Ishikawa (cell line): ENCODE measurements at regions not wholly inside any gene's neighbourhood (a gene's known extent, or its start where the extent isn't known, plus 50 kb on each side); places are given as distances from the start of the nearest gene placed in this dataset.

Experiments
- CEBPB ChIP-seq: IDR thresholded peaks from 2 replicates; pipeline ENCODE4 v1.6.1; 2012
- CREB1 ChIP-seq: IDR thresholded peaks from 2 replicates; pipeline ENCODE4 v1.6.1; 2012; ENCODE audit warnings: low read depth
- EGR1 ChIP-seq: IDR thresholded peaks from 2 replicates; pipeline ENCODE4 v1.6.1; 2012
- EP300 ChIP-seq: IDR thresholded peaks from 2 replicates; pipeline ENCODE4 v1.6.1; 2012; ENCODE audit warnings: borderline replicate concordance
- FOXM1 ChIP-seq: IDR thresholded peaks from 2 replicates; pipeline ENCODE4 v1.6.1; 2012; ENCODE audit warnings: low read depth, borderline replicate concordance
- MAX ChIP-seq: IDR thresholded peaks from 2 replicates; pipeline ENCODE4 v1.6.1; 2012
- NFIC ChIP-seq: IDR thresholded peaks from 2 replicates; pipeline ENCODE4 v1.6.1; 2012
- RAD21 ChIP-seq: IDR thresholded peaks from 2 replicates; pipeline ENCODE4 v1.6.1; 2012; ENCODE audit warnings: low read depth
- REST ChIP-seq: IDR thresholded peaks from 2 replicates; pipeline ENCODE4 v1.6.1; 2012; ENCODE audit warnings: low read depth, mild to moderate bottlenecking
- TAF1 ChIP-seq: IDR thresholded peaks from 2 replicates; pipeline ENCODE4 v1.6.1; 2012; ENCODE audit warnings: low read depth, mild to moderate bottlenecking
- TCF12 ChIP-seq: IDR thresholded peaks from 2 replicates; pipeline ENCODE4 v1.6.1; 2012; ENCODE audit warnings: low read depth
- TEAD4 ChIP-seq: IDR thresholded peaks from 2 replicates; pipeline ENCODE4 v1.6.1; 2012
- YY1 ChIP-seq: IDR thresholded peaks from 2 replicates; pipeline ENCODE4 v1.6.1; 2012; ENCODE audit warnings: low read depth
- ZBTB7A ChIP-seq: IDR thresholded peaks from 2 replicates; pipeline ENCODE4 v1.6.1; 2012; ENCODE audit warnings: low read depth
- TF ChIP-seq, protein P1 (sequence below): IDR thresholded peaks from 2 replicates; pipeline ENCODE4 v1.6.1; 2012

DNA sequence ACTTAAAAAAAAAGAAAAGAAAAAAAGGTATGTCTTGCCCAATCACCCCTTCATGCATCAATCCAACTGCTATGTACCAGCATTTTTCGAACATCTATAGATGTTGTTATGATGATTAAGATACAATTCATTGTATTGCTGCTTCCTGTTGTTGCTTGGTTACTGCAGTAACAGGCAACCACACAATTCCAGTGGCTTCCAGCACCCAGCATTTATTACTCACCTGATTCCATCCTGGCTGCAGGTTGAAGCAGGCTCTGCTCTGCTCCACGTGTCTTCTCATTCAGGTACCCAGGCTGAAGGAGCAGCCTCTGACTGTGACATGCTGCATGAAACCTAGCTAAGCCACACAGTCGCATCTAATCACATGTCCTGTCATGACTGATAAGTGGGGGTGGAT is 196.9 kb downstream of the INO80D start:
- TF ChIP-seq RAD21: no peak
- TF ChIP-seq NFIC: no peak
- no peak for TF ChIP-seq MAX
- no peak for TF ChIP-seq REST
- no peak for TF ChIP-seq CEBPB

DNA sequence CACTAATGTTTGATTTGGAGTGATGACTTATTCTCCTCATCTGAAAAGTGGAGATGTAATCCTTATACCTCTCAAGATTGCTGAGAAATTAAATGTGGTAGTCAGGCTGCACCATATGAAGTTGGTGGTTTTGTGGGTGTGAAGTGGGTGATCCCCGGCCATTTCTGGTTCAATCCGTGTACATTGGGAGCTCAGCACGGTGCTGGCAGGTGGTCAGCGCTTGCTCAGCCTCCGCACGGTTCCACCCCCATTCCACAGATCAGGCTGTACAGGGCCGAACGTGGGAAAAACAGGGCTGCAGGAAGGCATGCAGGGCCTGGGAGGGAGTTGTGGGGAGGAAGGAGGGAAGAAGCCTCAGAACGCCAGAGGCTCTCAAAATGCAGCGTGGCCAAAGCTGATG is 198.3 kb downstream of the INO80D start:
- no peak for TF ChIP-seq NFIC

GRCh38 chr2:205885492-205886099 is 200.4 kb downstream of the INO80D start:
- TF ChIP-seq MAX (peak; percentile 71), YY1 (peak; percentile 47; the same call in 1 of the 2 replicates), FOXM1 (no peak), NFIC (no peak), RAD21 (peak; percentile 96), EP300 (no peak), EGR1 (no peak)
- TF ChIP-seq, protein P1, sequence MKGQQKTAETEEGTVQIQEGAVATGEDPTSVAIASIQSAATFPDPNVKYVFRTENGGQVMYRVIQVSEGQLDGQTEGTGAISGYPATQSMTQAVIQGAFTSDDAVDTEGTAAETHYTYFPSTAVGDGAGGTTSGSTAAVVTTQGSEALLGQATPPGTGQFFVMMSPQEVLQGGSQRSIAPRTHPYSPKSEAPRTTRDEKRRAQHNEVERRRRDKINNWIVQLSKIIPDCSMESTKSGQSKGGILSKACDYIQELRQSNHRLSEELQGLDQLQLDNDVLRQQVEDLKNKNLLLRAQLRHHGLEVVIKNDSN: no peak

GRCh38 chr2:205883965-205884364 is 201.7 kb downstream of the NRP2 start:
- TF ChIP-seq NFIC: no peak
- TF ChIP-seq TCF12: no peak
- TF ChIP-seq RAD21: no peak
- TF ChIP-seq CEBPB: no peak
- no peak for TF ChIP-seq MAX
- no peak for TF ChIP-seq FOXM1
- TF ChIP-seq, protein P1: no peak
- TF ChIP-seq EP300: no peak
- no peak for TF ChIP-seq ZBTB7A
- TF ChIP-seq CREB1: no peak
- TF ChIP-seq EGR1: no peak
- TF ChIP-seq TEAD4: no peak
- TF ChIP-seq YY1: no peak
- no peak for TF ChIP-seq TAF1
- no peak for TF ChIP-seq REST

DNA sequence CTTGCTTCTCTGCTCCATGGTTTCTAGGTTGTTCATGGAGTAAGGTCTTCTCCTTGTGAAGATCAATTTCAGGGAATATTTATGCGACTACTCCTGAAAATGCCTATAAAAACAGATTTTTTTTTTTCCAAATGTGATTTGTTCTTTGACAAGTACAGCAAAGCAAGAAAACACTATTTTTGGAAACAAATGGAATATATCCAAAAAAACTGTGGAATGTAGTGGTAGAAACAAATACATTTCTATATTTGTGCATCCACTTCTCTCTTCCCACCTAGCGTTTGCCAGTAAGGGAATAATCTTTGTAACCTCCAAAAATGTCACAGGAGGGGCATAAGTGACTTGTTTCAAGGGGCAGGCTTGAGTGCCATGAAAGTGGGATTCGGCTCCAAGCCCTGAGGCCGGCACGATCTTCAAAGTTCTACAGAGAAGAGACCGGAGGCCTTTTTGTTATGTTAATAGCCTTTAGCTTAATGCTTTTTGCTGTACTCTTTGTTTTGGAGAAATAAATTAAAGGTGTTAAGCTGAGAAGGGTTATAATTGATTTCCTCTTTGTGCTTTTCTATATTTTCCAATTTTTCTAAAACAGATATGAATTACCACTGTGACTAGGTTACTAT is 200.6 kb downstream of the NRP2 start:
- TF ChIP-seq NFIC (no peak), CREB1 (no peak), REST (no peak), CEBPB (no peak), TEAD4 (no peak), FOXM1 (no peak)
